Vagina (tissue), 2 donors: ENCODE measurements at regions not wholly inside any gene's neighbourhood (a gene's known extent, or its start where the extent isn't known, plus 50 kb on each side); places are given as distances from the start of the nearest gene placed in this dataset.

Source experiments
- DNase-seq, 2 donors: peaks; one replicate each; pipeline ENCODE4 v3.0.0-alpha.2; 2017; ENCODE audit errors: extremely low spot score in 2 of 2
- H3K27ac ChIP-seq: fragments of 200-600 bp; sonication (generic); one replicate; pipeline ENCODE4 v1.5.1; 2019
- H3K27me3 ChIP-seq: fragments of 200-600 bp; sonication (generic); one replicate; pipeline ENCODE4 v1.5.1; 2019
- H3K36me3 ChIP-seq, 2 donors: fragments of 200-600 bp; sonication (generic); one replicate each; pipeline ENCODE4 v1.5.1; 2017 to 2019
- H3K4me1 ChIP-seq: fragments of 200-600 bp; sonication (generic); one replicate; pipeline ENCODE4 v1.5.1; 2019
- H3K4me3 ChIP-seq, 2 donors: fragments of 200-600 bp; sonication (generic); 1 replicate in 1 of 2; 2 replicates in 1 of 2; pipeline ENCODE4 v1.5.1; 2016 to 2019
- H3K9me3 ChIP-seq: fragments of 200-600 bp; sonication (generic); one replicate; pipeline ENCODE4 v1.5.1; 2019
- POLR2A ChIP-seq, 2 donors: fragments of 450-650 bp; IDR thresholded peaks; one replicate each; pipeline ENCODE4 v1.6.1; 2017; ENCODE audit warnings: antibody characterized with exemption in 2 of 2, mild to moderate bottlenecking in 2 of 2, moderate library complexity in 2 of 2
- POLR2AphosphoS5 ChIP-seq, 2 donors: sonication (generic); formaldehyde crosslinking; IDR thresholded peaks; one replicate each; pipeline ENCODE4 v1.9.0; 2017; ENCODE audit warnings: antibody characterized with exemption in 2 of 2, mild to moderate bottlenecking in 2 of 2, low read depth in 1 of 2; ENCODE audit not compliant: insufficient read depth in 1 of 2
- intact Hi-C: fragments of 100-400 bp; cut with DNase I; formaldehyde crosslinking; loops from one replicate; pipeline ENCODE4 v1.15.1; 2023
- TF ChIP-seq, protein P1 (sequence below), 3 experiments: fragments of 450-650 bp in 2 of 3; fragments of 200-600 bp in 1 of 3; sonication (generic) in 1 of 3; IDR thresholded peaks; one replicate each; pipeline ENCODE4 v1.5.1; 2017 to 2019; ENCODE audit warnings: antibody characterized with exemption in 3 of 3, mild to moderate bottlenecking in 2 of 3, moderate library complexity in 2 of 3

DNA sequence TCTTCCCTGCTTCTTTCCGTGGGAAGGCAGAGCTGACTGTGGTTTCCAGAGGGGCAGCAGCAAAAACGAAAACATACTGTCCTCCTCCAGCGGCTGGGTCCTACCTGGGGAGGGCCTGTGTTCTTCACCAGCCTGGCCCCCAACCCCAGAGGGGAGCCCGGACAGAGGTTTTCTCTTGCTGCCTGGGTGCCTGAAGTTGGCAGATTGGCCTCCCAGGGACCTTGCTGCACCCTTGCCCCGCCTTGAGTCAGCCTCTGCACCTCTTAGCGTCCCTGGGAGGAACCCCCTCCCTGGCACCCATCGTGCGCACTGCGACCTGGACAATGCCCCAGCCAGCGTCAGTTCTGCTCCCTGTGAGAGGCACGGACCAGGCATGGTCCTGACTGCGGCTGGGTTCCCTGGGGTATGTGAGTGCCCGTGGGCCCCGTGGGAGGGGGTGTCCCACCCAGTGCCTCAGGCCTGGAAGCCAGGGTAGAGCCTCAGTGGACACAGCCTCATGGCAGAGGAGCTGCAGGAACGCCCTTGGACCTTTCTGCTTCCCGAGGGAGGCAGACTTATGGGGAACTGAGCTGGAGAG, 56.8 kb upstream of the PRR23E start:
- Histone ChIP-seq H3K27ac (peak overlapping the region; percentile 62), H3K9me3 (no peaks in the 10 kb centered on the region), H3K27me3 (no peaks in the 10 kb centered on the region), H3K36me3 (no peaks in the 10 kb centered on the region), H3K4me3 (peak overlapping the region; percentile 35 to 39), H3K4me1 (peaks cover 32% of the 10 kb centered on the region)
- intact Hi-C loops: no loop called here
- DNase-seq: no peak
- TF ChIP-seq POLR2AphosphoS5 (IDR thresholded peaks at IDR 0.05; ENCODE audit: insufficient read depth in 1 of 2, low read depth in 1 of 2) (no peak), POLR2A (IDR thresholded peaks at IDR 0.05) (no peak)
- TF ChIP-seq, protein P1, sequence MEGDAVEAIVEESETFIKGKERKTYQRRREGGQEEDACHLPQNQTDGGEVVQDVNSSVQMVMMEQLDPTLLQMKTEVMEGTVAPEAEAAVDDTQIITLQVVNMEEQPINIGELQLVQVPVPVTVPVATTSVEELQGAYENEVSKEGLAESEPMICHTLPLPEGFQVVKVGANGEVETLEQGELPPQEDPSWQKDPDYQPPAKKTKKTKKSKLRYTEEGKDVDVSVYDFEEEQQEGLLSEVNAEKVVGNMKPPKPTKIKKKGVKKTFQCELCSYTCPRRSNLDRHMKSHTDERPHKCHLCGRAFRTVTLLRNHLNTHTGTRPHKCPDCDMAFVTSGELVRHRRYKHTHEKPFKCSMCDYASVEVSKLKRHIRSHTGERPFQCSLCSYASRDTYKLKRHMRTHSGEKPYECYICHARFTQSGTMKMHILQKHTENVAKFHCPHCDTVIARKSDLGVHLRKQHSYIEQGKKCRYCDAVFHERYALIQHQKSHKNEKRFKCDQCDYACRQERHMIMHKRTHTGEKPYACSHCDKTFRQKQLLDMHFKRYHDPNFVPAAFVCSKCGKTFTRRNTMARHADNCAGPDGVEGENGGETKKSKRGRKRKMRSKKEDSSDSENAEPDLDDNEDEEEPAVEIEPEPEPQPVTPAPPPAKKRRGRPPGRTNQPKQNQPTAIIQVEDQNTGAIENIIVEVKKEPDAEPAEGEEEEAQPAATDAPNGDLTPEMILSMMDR (IDR thresholded peaks at IDR 0.05): no peak

DNA sequence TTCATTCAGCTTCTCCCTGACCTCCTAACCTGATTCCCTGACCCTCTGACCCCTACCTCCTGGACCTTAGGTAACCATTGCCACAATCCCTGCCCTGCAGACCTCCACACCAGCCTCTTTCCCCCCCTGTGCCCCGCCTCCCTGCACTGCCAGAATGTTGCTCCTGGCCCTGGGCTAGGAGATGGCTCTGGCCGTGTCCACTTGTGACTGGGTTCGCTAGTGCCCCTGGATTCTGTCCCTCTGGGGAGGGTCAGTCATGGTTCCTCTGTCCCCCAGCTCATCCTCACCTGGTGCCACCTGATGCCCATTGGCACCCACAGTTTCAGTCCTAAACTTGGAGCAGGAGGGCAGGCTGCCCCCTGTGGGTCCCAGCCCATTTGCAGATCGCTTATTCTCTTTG, 56.2 kb upstream of the PRR23E start:
- Histone ChIP-seq H3K36me3 (no peaks in the 10 kb centered on the region), H3K4me1 (peaks cover 32% of the 10 kb centered on the region), H3K9me3 (no peaks in the 10 kb centered on the region), H3K4me3 (no peak overlapping the region), H3K27ac (no peak overlapping the region), H3K27me3 (no peaks in the 10 kb centered on the region)
- intact Hi-C loops: no loop called here
- no peak for DNase-seq
- TF ChIP-seq, protein P1 (IDR thresholded peaks at IDR 0.05): no peak
- TF ChIP-seq POLR2AphosphoS5 (IDR thresholded peaks at IDR 0.05; ENCODE audit: insufficient read depth in 1 of 2, low read depth in 1 of 2) (no peak), POLR2A (IDR thresholded peaks at IDR 0.05) (no peak)

DNA sequence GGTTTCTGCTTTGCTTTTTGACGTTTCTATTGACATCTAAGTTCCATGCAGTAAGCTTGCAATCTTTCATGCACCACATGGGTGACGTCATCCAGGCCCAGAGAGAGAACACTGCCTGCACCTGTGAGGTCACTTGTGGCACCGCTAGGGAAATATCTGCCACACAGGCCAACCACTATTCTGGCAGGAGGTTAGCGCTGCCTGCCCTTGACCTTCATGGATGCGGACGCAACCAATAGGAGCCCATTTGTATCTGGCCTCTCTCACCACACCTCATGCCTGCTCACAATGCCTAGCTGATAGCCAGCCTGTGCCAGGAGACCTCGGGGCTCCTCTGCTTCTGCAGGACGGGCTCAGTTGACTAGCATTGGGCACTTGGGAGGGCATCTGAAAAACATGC, 55.8 kb upstream of the PRR23E start:
- no peaks in the 10 kb centered on the region for H3K27me3 ChIP-seq
- DNase-seq: no peak

DNA sequence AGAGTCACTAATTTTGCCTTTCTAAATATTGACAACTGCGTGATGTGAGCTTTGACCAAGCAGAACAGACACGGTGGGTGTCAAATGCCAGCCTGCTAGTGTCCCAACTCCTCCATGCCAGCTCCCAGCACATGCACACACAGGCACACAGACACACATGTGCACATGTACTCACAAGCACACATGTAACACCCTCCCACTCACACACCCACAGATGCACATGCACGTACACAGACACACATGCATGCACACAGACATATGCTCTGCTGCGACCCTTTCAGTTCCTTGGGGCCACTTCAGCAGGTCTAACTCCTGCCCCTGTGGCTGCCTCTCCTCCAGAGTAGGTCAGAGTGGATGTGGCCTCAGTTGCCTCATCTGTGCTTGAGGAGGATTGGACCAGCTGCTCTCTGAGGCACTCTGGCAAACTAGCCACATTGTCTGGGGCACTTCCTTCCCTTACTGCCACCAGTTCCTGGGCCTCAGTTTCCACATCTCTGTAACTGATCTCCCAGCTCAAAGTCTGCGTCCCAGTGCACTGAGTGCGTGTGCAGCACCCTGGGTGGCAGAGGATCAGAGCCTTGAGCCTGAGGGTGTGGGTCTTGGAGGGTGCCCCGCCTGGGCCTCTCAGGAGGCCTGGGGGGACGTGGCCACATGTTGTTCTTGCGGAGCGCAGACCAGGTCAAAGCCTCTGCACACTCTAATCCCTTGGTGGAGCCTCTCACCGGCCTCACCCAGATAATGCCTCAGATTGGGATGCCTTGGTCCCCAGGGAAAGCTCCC, 55.0 kb upstream of the PRR23E start:
- intact Hi-C loops: no loop called here
- Histone ChIP-seq H3K27ac (no peak overlapping the region), H3K36me3 (no peaks in the 10 kb centered on the region), H3K27me3 (no peaks in the 10 kb centered on the region), H3K9me3 (no peaks in the 10 kb centered on the region), H3K4me1 (peaks cover 32% of the 10 kb centered on the region), H3K4me3 (no peak overlapping the region)
- TF ChIP-seq POLR2A (IDR thresholded peaks at IDR 0.05) (no peak), POLR2AphosphoS5 (IDR thresholded peaks at IDR 0.05; ENCODE audit: insufficient read depth in 1 of 2, low read depth in 1 of 2) (no peak)
- TF ChIP-seq, protein P1 (IDR thresholded peaks at IDR 0.05): no peak
- no peak for DNase-seq

More for the DNA sequence above, 55.8 kb upstream of the PRR23E start:
- Histone ChIP-seq H3K4me1 (peaks cover 32% of the 10 kb centered on the region), H3K36me3 (no peaks in the 10 kb centered on the region), H3K4me3 (no peak overlapping the region), H3K9me3 (no peaks in the 10 kb centered on the region), H3K27ac (no peak overlapping the region)
- TF ChIP-seq, protein P1 (IDR thresholded peaks at IDR 0.05): no peak
- no peak for TF ChIP-seq POLR2A (IDR thresholded peaks at IDR 0.05)
- TF ChIP-seq POLR2AphosphoS5 (IDR thresholded peaks at IDR 0.05; ENCODE audit: insufficient read depth in 1 of 2, low read depth in 1 of 2): no peak
- intact Hi-C loops: no loop called here
